GM12878 (cell line): ENCODE measurements at regions not wholly inside any gene's neighbourhood (a gene's known extent, or its start where the extent isn't known, plus 50 kb on each side); places are given as distances from the start of the nearest gene placed in this dataset.

ENCODE experiments used
- ATAC-seq: fragments of 200-7000 bp; cut with Tn5 transposase; 3 replicates; pipeline ENCODE4 v1.9.1; 2020; ENCODE audit warnings: mild to moderate bottlenecking, moderate library complexity
- BruUV-seq: library from RNA; stranded (reverse); fragments of 400-500 nt; replicated peaks from 2 replicates; lab custom pipeline; 2021; lab: Mats Ljungman, UMichigan
- CTCF ChIA-PET: fragments of 300-600 bp; sonication (Branson Sonifier 250); formaldehyde crosslinking; extraction: SDS; loops from one replicate; lab custom pipeline; 2021; ENCODE audit warnings: inconsistent platforms; lab: Yijun Ruan, JAX
- POLR2A ChIA-PET: fragments of 350-600 bp; formaldehyde crosslinking; extraction: SDS; loops from one replicate; lab custom pipeline; 2021; ENCODE audit warnings: inconsistent platforms; lab: Charles Lee
- RAD21 ChIA-PET: fragments of 300-600 bp; sonication (Branson Sonifier 250); formaldehyde crosslinking; loops from one replicate; lab custom pipeline; 2023; ENCODE audit warnings: antibody characterized with exemption; ENCODE audit not compliant: unreplicated experiment; lab: Charles Lee
- SMC1A ChIA-PET: fragments of 300-600 bp; sonication (Branson Sonifier 250); formaldehyde crosslinking; loops from one replicate; lab custom pipeline; 2023; ENCODE audit not compliant: unreplicated experiment, uncharacterized antibody; lab: Charles Lee
- DNase-seq: peaks from one replicate; pipeline ENCODE4 v3.0.0-alpha.2; 2011; ENCODE audit warnings: low read depth, low spot score
- FAIRE-seq: peaks from 3 replicates; lab custom pipeline; 2011; peaks lifted over from hg19 to GRCh38; lab: Jason Lieb, UNC
- H2AFZ ChIP-seq: 2 replicates; pipeline ENCODE4 v1.6.0; 2011; ENCODE audit warnings: low read depth, low read length, control low read depth; ENCODE audit not compliant: control insufficient read depth
- H3K27ac ChIP-seq: 2 replicates; pipeline ENCODE4 v1.5.1; 2011; ENCODE audit warnings: control low read depth; ENCODE audit not compliant: control insufficient read depth, insufficient read depth
- H3K27me3 ChIP-seq, 2 experiments: replicated peaks in 1 of 2; 2 replicates each; pipeline versions ENCODE4 v1.6.0 to v1.6.1; 2011; ENCODE audit warnings: low read length in 1 of 2; ENCODE audit not compliant: control insufficient read depth in 2 of 2, insufficient read depth in 2 of 2
- H3K36me3 ChIP-seq, 2 experiments: 2 replicates each; pipeline ENCODE4 v1.5.1; 2011; ENCODE audit warnings: low read length in 1 of 2; ENCODE audit not compliant: control insufficient read depth in 2 of 2, insufficient read depth in 2 of 2
- H3K4me1 ChIP-seq: 2 replicates; pipeline ENCODE4 v1.6.1; 2011; ENCODE audit warnings: mild to moderate bottlenecking, low read length, moderate library complexity, mixed read lengths; ENCODE audit not compliant: control insufficient read depth, insufficient read depth
- H3K4me2 ChIP-seq: 2 replicates; pipeline ENCODE4 v1.6.0; 2011; ENCODE audit warnings: control low read depth; ENCODE audit not compliant: control insufficient read depth, insufficient read depth
- H3K4me3 ChIP-seq: fragments of 200-600 bp; sonication (generic); 2 replicates; pipeline ENCODE4 v1.5.1; 2016
- H3K79me2 ChIP-seq: 2 replicates; pipeline ENCODE4 v1.6.0; 2011; ENCODE audit warnings: low read length; ENCODE audit not compliant: control insufficient read depth, insufficient read depth
- H3K9ac ChIP-seq: 2 replicates; pipeline ENCODE4 v1.8.0; 2011; ENCODE audit warnings: low read length, control low read depth, mixed read lengths; ENCODE audit not compliant: control insufficient read depth, insufficient read depth
- H3K9me3 ChIP-seq: replicated peaks from 3 replicates; pipeline ENCODE4 v1.5.1; 2011; ENCODE audit warnings: mild to moderate bottlenecking, low read length; ENCODE audit not compliant: control insufficient read depth, insufficient read depth
- H4K20me1 ChIP-seq: 2 replicates; pipeline ENCODE4 v1.6.0; 2011; ENCODE audit not compliant: control insufficient read depth, insufficient read depth
- BHLHE40 ChIP-seq, 2 experiments: fragments of 450-650 bp in 1 of 2; IDR thresholded peaks; 2 replicates each; pipeline ENCODE4 v1.6.1; 2011 to 2017; ENCODE audit warnings: low read depth in 2 of 2, borderline replicate concordance in 1 of 2, improper control_type of control experiment in 1 of 2, low read length in 1 of 2, mild to moderate bottlenecking in 1 of 2
- ETV6 ChIP-seq, 2 experiments: fragments of 450-650 bp in 1 of 2; IDR thresholded peaks in 1 of 2; conservative IDR thresholded peaks in 1 of 2; 2 replicates each; pipeline ENCODE4 v1.6.1; 2014; ENCODE audit warnings: antibody characterized with exemption in 1 of 2, borderline replicate concordance in 1 of 2, low read depth in 1 of 2, mild to moderate bottlenecking in 1 of 2, moderate library complexity in 1 of 2
- MAX ChIP-seq: IDR thresholded peaks from 2 replicates; pipeline ENCODE4 v1.6.1; 2012; ENCODE audit warnings: low read depth, low read length, improper control_type of control experiment
- NFYB ChIP-seq: IDR thresholded peaks from 2 replicates; pipeline ENCODE4 v1.6.1; 2011; ENCODE audit warnings: low read depth, mild to moderate bottlenecking, low read length, improper control_type of control experiment, moderate library complexity; ENCODE audit not compliant: insufficient read depth
- POLR2AphosphoS5 ChIP-seq: IDR thresholded peaks from 2 replicates; pipeline ENCODE4 v1.6.1; 2011; ENCODE audit warnings: mild to moderate bottlenecking, low read length, inconsistent platforms
- RFX5 ChIP-seq: IDR thresholded peaks from 2 replicates; pipeline ENCODE4 v1.6.1; 2011; ENCODE audit warnings: low read depth, low read length, improper control_type of control experiment
- SKIL ChIP-seq: fragments of 450-650 bp; IDR thresholded peaks from 2 replicates; pipeline ENCODE4 v1.6.1; 2017; ENCODE audit warnings: mild to moderate bottlenecking, low read depth, inconsistent platforms; ENCODE audit not compliant: poor library complexity, severe bottlenecking
- SPI1 ChIP-seq: IDR thresholded peaks from 2 replicates; pipeline ENCODE4 v1.6.1; 2011; ENCODE audit warnings: low read depth, mild to moderate bottlenecking, low read length, moderate library complexity, borderline replicate concordance; ENCODE audit not compliant: insufficient read depth
- SUZ12 ChIP-seq: fragments of 200-600 bp; sonication (generic); IDR thresholded peaks from one replicate; pipeline ENCODE4 v1.6.1; 2018; ENCODE audit warnings: antibody characterized with exemption, mild to moderate bottlenecking; ENCODE audit not compliant: unreplicated experiment
- TCF12 ChIP-seq: IDR thresholded peaks from 2 replicates; pipeline ENCODE4 v1.6.1; 2011; ENCODE audit warnings: low read depth, mild to moderate bottlenecking, low read length
- TCF7 ChIP-seq: IDR thresholded peaks from 2 replicates; pipeline ENCODE4 v1.6.1; 2014; ENCODE audit warnings: antibody characterized with exemption, borderline replicate concordance
- ZNF274 ChIP-seq: IDR thresholded peaks from one replicate; pipeline ENCODE4 v1.8.0; 2011; ENCODE audit not compliant: insufficient read length, insufficient read depth
- WGBS: methylation state at CpG from one replicate; pipeline ENCODE4 v1.1.6; 2016; ENCODE audit warnings: low lambda C conversion rate; ENCODE audit not compliant: insufficient replicate concordance, insufficient coverage; ENCODE audit errors: missing lambda C conversion rate; 5-methylcytosine and 5-hydroxymethylcytosine counted together
- in situ Hi-C: fragments of 300-500 bp; cut with MboI; formaldehyde crosslinking; loops from 9 replicates; pipeline ENCODE4 v1.14.3; 2018; ENCODE audit warnings: mixed read lengths
- intact Hi-C: fragments of 100-400 bp; cut with micrococcal nuclease; formaldehyde crosslinking; loops from one replicate; pipeline ENCODE4 v1.14.2; 2022; ENCODE audit not compliant: unreplicated experiment
- TF ChIP-seq, protein P1 (sequence below): fragments of 450-650 bp; IDR thresholded peaks from 2 replicates; pipeline ENCODE4 v1.6.1; 2017; ENCODE audit warnings: mild to moderate bottlenecking
- TF ChIP-seq, protein P2 (sequence below): fragments of 450-650 bp; formaldehyde crosslinking; IDR thresholded peaks from 2 replicates; pipeline ENCODE4 v1.4.0; 2020; ENCODE audit warnings: mild to moderate bottlenecking, moderate library complexity
- TF ChIP-seq, protein P3 (sequence below): IDR thresholded peaks from 2 replicates; pipeline ENCODE4 v1.6.1; 2011; ENCODE audit warnings: low read depth, mild to moderate bottlenecking, low read length, moderate library complexity, borderline replicate concordance; ENCODE audit errors: extremely low read depth

- WGBS: 0% methylated on average over 1 of the region's 1 CpG
- Histone ChIP-seq H3K27ac (no peak overlapping the region), H3K9me3 (no peaks in the 10 kb centered on the region), H4K20me1 (no peaks in the 10 kb centered on the region), H2AFZ (no peak overlapping the region), H3K36me3 (no peaks in the 10 kb centered on the region), H3K4me3 (no peak overlapping the region), H3K4me1 (no peaks in the 10 kb centered on the region), H3K27me3 (no peaks in the 10 kb centered on the region), H3K79me2 (no peaks in the 10 kb centered on the region), H3K9ac (no peak overlapping the region), H3K4me2 (no peak overlapping the region)
- no peak for ATAC-seq
- in situ Hi-C loops: no loop called here
- FAIRE-seq: no peak
- CTCF ChIA-PET: interaction anchor here (1.0 to 1.1 kb wide), 3 partner anchors 16 to 36 kb away, joined by 3 to 4 read pairs (median 3); no protein-coding TSS in a partner anchor
- no peak for DNase-seq
- POLR2A ChIA-PET: no interaction called here
- SMC1A ChIA-PET: interaction anchor here (2.1 kb wide), 1 partner anchor 11 kb away, joined by 11 read pairs; no protein-coding TSS in a partner anchor
- RAD21 ChIA-PET: no interaction called here
- intact Hi-C loops: no loop called here
- BruUV-seq: no TSS peak
- TF ChIP-seq TCF7: no peak
- no peak for TF ChIP-seq NFYB
- TF ChIP-seq, protein P1, sequence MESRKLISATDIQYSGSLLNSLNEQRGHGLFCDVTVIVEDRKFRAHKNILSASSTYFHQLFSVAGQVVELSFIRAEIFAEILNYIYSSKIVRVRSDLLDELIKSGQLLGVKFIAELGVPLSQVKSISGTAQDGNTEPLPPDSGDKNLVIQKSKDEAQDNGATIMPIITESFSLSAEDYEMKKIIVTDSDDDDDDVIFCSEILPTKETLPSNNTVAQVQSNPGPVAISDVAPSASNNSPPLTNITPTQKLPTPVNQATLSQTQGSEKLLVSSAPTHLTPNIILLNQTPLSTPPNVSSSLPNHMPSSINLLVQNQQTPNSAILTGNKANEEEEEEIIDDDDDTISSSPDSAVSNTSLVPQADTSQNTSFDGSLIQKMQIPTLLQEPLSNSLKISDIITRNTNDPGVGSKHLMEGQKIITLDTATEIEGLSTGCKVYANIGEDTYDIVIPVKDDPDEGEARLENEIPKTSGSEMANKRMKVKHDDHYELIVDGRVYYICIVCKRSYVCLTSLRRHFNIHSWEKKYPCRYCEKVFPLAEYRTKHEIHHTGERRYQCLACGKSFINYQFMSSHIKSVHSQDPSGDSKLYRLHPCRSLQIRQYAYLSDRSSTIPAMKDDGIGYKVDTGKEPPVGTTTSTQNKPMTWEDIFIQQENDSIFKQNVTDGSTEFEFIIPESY: no peak
- no peak for TF ChIP-seq RFX5
- no peak for TF ChIP-seq BHLHE40 (IDR thresholded peaks at IDR 0.05; ENCODE audit: borderline replicate concordance in 1 of 2, low read depth in 2 of 2, low read length in 1 of 2)
- no peak for TF ChIP-seq SPI1
- no peak for TF ChIP-seq ZNF274
- TF ChIP-seq TCF12: no peak
- TF ChIP-seq MAX: no peak
- no peak for TF ChIP-seq SUZ12
- no peak for TF ChIP-seq SKIL
- TF ChIP-seq ETV6 (conservative IDR thresholded peaks at IDR 0.05 in 1 of 2, IDR thresholded peaks at IDR 0.05 in 1 of 2; ENCODE audit: borderline replicate concordance in 1 of 2, low read depth in 1 of 2): no peak
- TF ChIP-seq, protein P2, sequence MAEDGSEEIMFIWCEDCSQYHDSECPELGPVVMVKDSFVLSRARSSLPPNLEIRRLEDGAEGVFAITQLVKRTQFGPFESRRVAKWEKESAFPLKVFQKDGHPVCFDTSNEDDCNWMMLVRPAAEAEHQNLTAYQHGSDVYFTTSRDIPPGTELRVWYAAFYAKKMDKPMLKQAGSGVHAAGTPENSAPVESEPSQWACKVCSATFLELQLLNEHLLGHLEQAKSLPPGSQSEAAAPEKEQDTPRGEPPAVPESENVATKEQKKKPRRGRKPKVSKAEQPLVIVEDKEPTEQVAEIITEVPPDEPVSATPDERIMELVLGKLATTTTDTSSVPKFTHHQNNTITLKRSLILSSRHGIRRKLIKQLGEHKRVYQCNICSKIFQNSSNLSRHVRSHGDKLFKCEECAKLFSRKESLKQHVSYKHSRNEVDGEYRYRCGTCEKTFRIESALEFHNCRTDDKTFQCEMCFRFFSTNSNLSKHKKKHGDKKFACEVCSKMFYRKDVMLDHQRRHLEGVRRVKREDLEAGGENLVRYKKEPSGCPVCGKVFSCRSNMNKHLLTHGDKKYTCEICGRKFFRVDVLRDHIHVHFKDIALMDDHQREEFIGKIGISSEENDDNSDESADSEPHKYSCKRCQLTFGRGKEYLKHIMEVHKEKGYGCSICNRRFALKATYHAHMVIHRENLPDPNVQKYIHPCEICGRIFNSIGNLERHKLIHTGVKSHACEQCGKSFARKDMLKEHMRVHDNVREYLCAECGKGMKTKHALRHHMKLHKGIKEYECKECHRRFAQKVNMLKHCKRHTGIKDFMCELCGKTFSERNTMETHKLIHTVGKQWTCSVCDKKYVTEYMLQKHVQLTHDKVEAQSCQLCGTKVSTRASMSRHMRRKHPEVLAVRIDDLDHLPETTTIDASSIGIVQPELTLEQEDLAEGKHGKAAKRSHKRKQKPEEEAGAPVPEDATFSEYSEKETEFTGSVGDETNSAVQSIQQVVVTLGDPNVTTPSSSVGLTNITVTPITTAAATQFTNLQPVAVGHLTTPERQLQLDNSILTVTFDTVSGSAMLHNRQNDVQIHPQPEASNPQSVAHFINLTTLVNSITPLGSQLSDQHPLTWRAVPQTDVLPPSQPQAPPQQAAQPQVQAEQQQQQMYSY (CRISPR knock-in tag): no peak
- no peak for TF ChIP-seq POLR2AphosphoS5
- TF ChIP-seq, protein P3, sequence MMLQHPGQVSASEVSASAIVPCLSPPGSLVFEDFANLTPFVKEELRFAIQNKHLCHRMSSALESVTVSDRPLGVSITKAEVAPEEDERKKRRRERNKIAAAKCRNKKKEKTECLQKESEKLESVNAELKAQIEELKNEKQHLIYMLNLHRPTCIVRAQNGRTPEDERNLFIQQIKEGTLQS: no peak
Observed at GRCh38 chr11:90355200-90355599, 132.4 kb upstream of the CHORDC1 start.
